ENCODE measurements at regions not wholly inside any gene's neighbourhood (a gene's known extent, or its start where the extent isn't known, plus 50 kb on each side); places are given as distances from the start of the nearest gene placed in this dataset.

GRCh38 chr11:110830747-110831146 is 118.5 kb upstream of the ARHGAP20 start:
- TF ChIP-seq CTCF (IDR thresholded peaks at IDR 0.05) = no peak
- TF ChIP-seq POLR2A (IDR thresholded peaks at IDR 0.05) = no peak

Data from uterus (tissue), 2 donors.